Ovary (tissue), 3 donors: ENCODE measurements at regions not wholly inside any gene's neighbourhood (a gene's known extent, or its start where the extent isn't known, plus 50 kb on each side); places are given as distances from the start of the nearest gene placed in this dataset.

Experiments used
- CTCF ChIP-seq, 3 donors: fragments of 450-650 bp in 2 of 3; fragments of 200-600 bp in 1 of 3; IDR thresholded peaks; one replicate each; pipeline versions ENCODE4 v1.5.1 to v1.8.0; 2016 to 2022; ENCODE audit warnings: antibody characterized with exemption in 3 of 3, mild to moderate bottlenecking in 1 of 3
- EP300 ChIP-seq: sonication (generic); formaldehyde crosslinking; IDR thresholded peaks from one replicate; pipeline ENCODE4 v1.6.1; 2017; ENCODE audit warnings: antibody characterized with exemption
- POLR2A ChIP-seq: fragments of 450-650 bp; IDR thresholded peaks from one replicate; pipeline ENCODE4 v1.6.1; 2017; ENCODE audit warnings: antibody characterized with exemption, mild to moderate bottlenecking, moderate library complexity
- donor health status: DM: no; HTN: no; CAD: no.

GRCh38 chr10:23558361-23558799, 119.5 kb downstream of the OTUD1 start:
- TF ChIP-seq CTCF (IDR thresholded peaks at IDR 0.05): no peak
- no peak for TF ChIP-seq POLR2A
- no peak for TF ChIP-seq EP300
